Ovary (tissue), 7 donors: ENCODE measurements at regions not wholly inside any gene's neighbourhood (a gene's known extent, or its start where the extent isn't known, plus 50 kb on each side); places are given as distances from the start of the nearest gene placed in this dataset.

Source experiments
- DNase-seq, 5 donors: peaks; one replicate each; pipeline ENCODE4 v3.0.0-alpha.2; 2019 to 2020
- H3K27ac ChIP-seq, 2 donors: fragments of 200-600 bp; one replicate each; pipeline versions ENCODE4 v1.5.1 to v1.8.0; 2019 to 2022
- H3K27me3 ChIP-seq: fragments of 200-600 bp; one replicate; pipeline ENCODE4 v1.8.0; 2022
- H3K36me3 ChIP-seq: fragments of 200-600 bp; sonication (generic); one replicate; pipeline ENCODE4 v1.5.1; 2019
- H3K4me1 ChIP-seq: one replicate; pipeline ENCODE4 v1.8.1; 2013; ENCODE audit warnings: mild to moderate bottlenecking, moderate library complexity; ENCODE audit not compliant: insufficient read depth
- H3K4me3 ChIP-seq: fragments of 200-600 bp; sonication (generic); one replicate; pipeline ENCODE4 v1.5.1; 2017
- H3K9me3 ChIP-seq, 2 donors: fragments of 200-600 bp in 1 of 2; sonication (generic) in 1 of 2; one replicate each; pipeline versions ENCODE4 v1.5.1 to v1.8.1; 2013 to 2019; ENCODE audit warnings: mild to moderate bottlenecking in 1 of 2, moderate library complexity in 1 of 2
- EP300 ChIP-seq: sonication (generic); formaldehyde crosslinking; IDR thresholded peaks from one replicate; pipeline ENCODE4 v1.6.1; 2017; ENCODE audit warnings: antibody characterized with exemption
- POLR2A ChIP-seq: fragments of 450-650 bp; IDR thresholded peaks from one replicate; pipeline ENCODE4 v1.6.1; 2017; ENCODE audit warnings: antibody characterized with exemption, mild to moderate bottlenecking, moderate library complexity
- WGBS, 3 donors: extraction: QIAGEN DNeasy Blood & Tissue Kit in 1 of 3; methylation state at CpG; one replicate each; pipeline versions ENCODE4 v1.1.5 to v1.1.7; 2013 to 2017; 5-methylcytosine and 5-hydroxymethylcytosine counted together
- intact Hi-C, 4 donors: fragments of 100-400 bp; cut with DNase I; formaldehyde crosslinking; loops; one replicate each; pipeline versions ENCODE4 v1.11.0 to v1.15.1; 2022 to 2023
- TF ChIP-seq, protein P1 (sequence below), 3 donors: fragments of 450-650 bp in 2 of 3; fragments of 200-600 bp in 1 of 3; IDR thresholded peaks; one replicate each; pipeline versions ENCODE4 v1.5.1 to v1.8.0; 2016 to 2022; ENCODE audit warnings: antibody characterized with exemption in 3 of 3, mild to moderate bottlenecking in 1 of 3
- donor health status: DM: no; HTN: no; CAD: no; lungs with moderate emphysema.
- donor health status: DM: no; HTN: no; CAD: no.
- donor health status: Bipolar disorder and iron deficiency.
- donor health status: DM: no; HTN: no; CAD: no.
- donor health status: DM: yes; HTN: yes; CAD: no.

DNA sequence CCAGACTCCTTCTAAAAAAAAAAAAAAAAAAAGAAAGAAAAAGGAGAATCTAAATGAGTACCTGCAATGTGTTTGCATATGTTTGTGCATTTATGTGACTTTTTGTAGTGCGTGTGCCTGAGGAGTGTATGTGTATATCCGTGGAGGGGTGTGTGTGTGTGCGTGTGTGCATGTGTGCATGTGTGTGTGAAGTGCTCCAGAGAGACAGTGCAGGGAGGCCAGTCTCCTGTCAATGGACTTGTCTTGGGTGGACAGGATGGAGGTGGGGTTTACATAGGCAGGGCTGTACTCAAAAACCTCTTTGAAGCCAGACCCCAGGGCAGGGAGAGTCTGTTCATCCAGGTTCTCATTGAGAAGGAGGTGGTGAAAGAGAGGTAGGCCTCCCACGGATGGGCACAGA lies 87.1 kb upstream of the MVB12B start:
- Histone ChIP-seq H3K9me3 (no peaks in the 10 kb centered on the region), H3K36me3 (no peaks in the 10 kb centered on the region), H3K4me3 (no peak overlapping the region), H3K4me1 (no peaks in the 10 kb centered on the region), H3K27me3 (no peaks in the 10 kb centered on the region), H3K27ac (no peak overlapping the region)
- intact Hi-C loops: no loop called here
- DNase-seq: no peak
- 89 to 91% (median 91%) methylated on average over 4 of the region's 4 CpGs for WGBS, 3 donors
- TF ChIP-seq, protein P1, sequence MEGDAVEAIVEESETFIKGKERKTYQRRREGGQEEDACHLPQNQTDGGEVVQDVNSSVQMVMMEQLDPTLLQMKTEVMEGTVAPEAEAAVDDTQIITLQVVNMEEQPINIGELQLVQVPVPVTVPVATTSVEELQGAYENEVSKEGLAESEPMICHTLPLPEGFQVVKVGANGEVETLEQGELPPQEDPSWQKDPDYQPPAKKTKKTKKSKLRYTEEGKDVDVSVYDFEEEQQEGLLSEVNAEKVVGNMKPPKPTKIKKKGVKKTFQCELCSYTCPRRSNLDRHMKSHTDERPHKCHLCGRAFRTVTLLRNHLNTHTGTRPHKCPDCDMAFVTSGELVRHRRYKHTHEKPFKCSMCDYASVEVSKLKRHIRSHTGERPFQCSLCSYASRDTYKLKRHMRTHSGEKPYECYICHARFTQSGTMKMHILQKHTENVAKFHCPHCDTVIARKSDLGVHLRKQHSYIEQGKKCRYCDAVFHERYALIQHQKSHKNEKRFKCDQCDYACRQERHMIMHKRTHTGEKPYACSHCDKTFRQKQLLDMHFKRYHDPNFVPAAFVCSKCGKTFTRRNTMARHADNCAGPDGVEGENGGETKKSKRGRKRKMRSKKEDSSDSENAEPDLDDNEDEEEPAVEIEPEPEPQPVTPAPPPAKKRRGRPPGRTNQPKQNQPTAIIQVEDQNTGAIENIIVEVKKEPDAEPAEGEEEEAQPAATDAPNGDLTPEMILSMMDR (IDR thresholded peaks at IDR 0.05): no peak
- no peak for TF ChIP-seq POLR2A

DNA sequence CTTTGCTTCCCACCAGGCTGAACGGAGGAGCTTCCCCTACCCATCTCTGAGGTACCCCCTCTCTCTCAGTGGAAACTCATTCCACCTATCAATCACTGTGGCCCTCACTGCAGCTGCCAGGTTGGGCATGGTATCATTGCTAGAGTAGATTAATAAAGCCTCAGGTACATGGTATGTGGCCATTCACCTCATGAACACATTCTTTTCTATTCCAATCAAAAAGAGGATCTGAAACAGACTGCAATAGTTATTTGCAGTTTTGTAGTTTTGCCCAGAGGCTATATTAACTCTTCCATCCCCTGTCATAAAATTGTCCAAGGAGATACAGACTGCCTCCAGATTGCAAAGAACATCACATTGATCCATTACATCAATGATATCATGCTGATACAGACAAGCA lies 85.8 kb upstream of the MVB12B start:
- no peak overlapping the region for H3K27ac ChIP-seq
- no peak overlapping the region for H3K4me3 ChIP-seq
- intact Hi-C loops: no loop called here
- TF ChIP-seq EP300 (no peak), POLR2A (no peak)
- TF ChIP-seq, protein P1 (IDR thresholded peaks at IDR 0.05): no peak
- 35 to 41% (median 38%) methylated on average over 1 of the region's 1 CpG for WGBS, 3 donors
- H3K36me3 ChIP-seq: no peaks in the 10 kb centered on the region
- H3K27me3 ChIP-seq: no peaks in the 10 kb centered on the region
- no peaks in the 10 kb centered on the region for H3K9me3 ChIP-seq
- DNase-seq: no peak
- H3K4me1 ChIP-seq: no peaks in the 10 kb centered on the region

DNA sequence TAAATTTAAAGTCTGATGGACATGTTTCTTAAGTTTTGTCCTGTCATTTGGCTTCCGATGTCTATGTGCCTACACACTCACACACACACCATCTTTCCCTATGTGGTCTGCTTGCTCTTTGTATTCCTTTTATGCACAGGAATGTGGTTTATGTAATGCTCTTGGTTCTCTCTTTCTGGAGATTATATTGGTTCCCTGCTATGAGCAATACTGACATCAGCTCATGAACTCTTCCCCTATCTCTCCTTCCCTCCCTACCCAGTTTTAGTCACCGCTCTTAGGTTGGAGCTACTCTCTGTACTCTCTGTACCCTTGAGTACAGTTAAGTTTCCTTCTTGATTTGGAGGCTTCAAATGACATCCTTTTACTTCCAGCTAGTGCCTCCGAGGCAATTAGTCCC lies 77.9 kb upstream of the MVB12B start:
- no peaks in the 10 kb centered on the region for H3K4me1 ChIP-seq
- H3K9me3 ChIP-seq: no peaks in the 10 kb centered on the region
- H3K27me3 ChIP-seq: no peaks in the 10 kb centered on the region
- no peak overlapping the region for H3K4me3 ChIP-seq
- intact Hi-C loops: no loop called here
- DNase-seq: no peak
- H3K27ac ChIP-seq: no peak overlapping the region
- TF ChIP-seq, protein P1 (IDR thresholded peaks at IDR 0.05): no peak
- no peak for TF ChIP-seq EP300
- no peak for TF ChIP-seq POLR2A
- H3K36me3 ChIP-seq: no peaks in the 10 kb centered on the region
- 87 to 90% (median 88%) methylated on average over 3 of the region's 3 CpGs for WGBS, 3 donors

DNA sequence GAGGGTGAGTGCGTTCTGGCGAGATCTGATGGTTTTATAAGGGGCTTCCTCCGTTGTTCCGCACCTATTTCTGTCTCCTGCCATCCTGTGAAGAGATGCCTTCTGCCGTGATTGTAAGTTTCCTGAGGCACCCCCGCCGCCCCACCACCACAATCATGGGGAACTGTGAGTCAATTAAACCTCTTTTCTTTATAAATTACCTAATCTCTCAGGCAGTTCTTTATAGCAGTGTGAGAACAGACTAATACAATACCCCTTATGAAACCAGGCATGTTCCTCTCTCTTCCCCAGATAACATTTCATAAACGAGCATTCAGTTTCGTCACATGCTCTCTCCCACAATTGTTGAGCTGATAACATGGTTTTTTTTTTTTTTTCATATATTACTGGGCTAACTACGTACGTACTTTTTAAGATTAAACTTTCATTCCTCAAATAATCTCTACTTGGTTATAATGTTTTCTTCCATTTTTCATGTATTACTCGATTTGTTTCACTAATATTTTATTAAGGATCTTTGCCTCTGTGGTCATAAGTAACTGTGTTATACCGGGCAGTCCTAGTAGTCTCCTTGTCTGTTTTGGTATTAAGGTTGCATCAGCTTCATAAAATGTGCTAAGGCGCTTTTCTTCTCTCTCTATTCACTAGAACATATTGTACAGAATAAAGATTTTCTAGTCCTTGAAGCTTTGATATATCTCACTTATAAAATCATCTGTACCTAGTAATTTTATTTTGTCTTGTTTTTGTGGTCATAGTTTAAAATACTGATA lies 64.9 kb upstream of the MVB12B start:
- intact Hi-C loops: no loop called here
- Histone ChIP-seq H3K36me3 (no peaks in the 10 kb centered on the region), H3K27me3 (no peaks in the 10 kb centered on the region), H3K4me1 (no peaks in the 10 kb centered on the region), H3K4me3 (no peak overlapping the region), H3K9me3 (no peaks in the 10 kb centered on the region), H3K27ac (no peak overlapping the region)
- DNase-seq: no peak
- no peak for TF ChIP-seq POLR2A
- no peak for TF ChIP-seq EP300
- TF ChIP-seq, protein P1 (IDR thresholded peaks at IDR 0.05): no peak
- 43 to 50% (median 47%) methylated on average over 14 of the region's 14 CpGs for whole genome bisulfite sequencing, 3 donors
